ENCODE measurements at regions not wholly inside any gene's neighbourhood (a gene's known extent, or its start where the extent isn't known, plus 50 kb on each side); places are given as distances from the start of the nearest gene placed in this dataset.

GRCh38 chr1:87714278-87714677 is 385.6 kb downstream of the LMO4 start:
- no peaks in the 10 kb centered on the region for H3K27me3 ChIP-seq (ENCODE audit: insufficient read depth, low read length)
- no peaks in the 10 kb centered on the region for H3K79me2 ChIP-seq (ENCODE audit: insufficient read depth, low read length)
- no peaks in the 10 kb centered on the region for H3K9me3 ChIP-seq (ENCODE audit: low read depth, low read length)
- H4K20me1 ChIP-seq (ENCODE audit: insufficient read depth, low read length) = no peaks in the 10 kb centered on the region
- H3K4me3 ChIP-seq (ENCODE audit: insufficient read depth, low read length) = no peak overlapping the region
- H2AFZ ChIP-seq (ENCODE audit: low read length) = no peak overlapping the region
- H3K4me2 ChIP-seq (ENCODE audit: insufficient read depth, low read length) = no peak overlapping the region
- no peak overlapping the region for H3K27ac ChIP-seq (ENCODE audit: low read depth, low read length)
- no peak for DNase-seq (ENCODE audit: insufficient read length, low spot score, missing footprints)
- no peaks in the 10 kb centered on the region for H3K36me3 ChIP-seq (ENCODE audit: insufficient read depth, low read length)
- TF ChIP-seq CTCF (IDR thresholded peaks at IDR 0.05; ENCODE audit: extremely low read depth, low read depth, low read length) = no peak
- peaks cover 3% of the 10 kb centered on the region for H3K4me1 ChIP-seq (ENCODE audit: insufficient read depth, low read length)

GRCh38 chr1:87715052-87715451 is 386.4 kb downstream of the LMO4 start:
- H3K27me3 ChIP-seq (ENCODE audit: insufficient read depth, low read length) = no peaks in the 10 kb centered on the region
- peaks cover 3% of the 10 kb centered on the region for H3K4me1 ChIP-seq (ENCODE audit: insufficient read depth, low read length)
- no peaks in the 10 kb centered on the region for H3K36me3 ChIP-seq (ENCODE audit: insufficient read depth, low read length)
- no peak overlapping the region for H3K27ac ChIP-seq (ENCODE audit: low read depth, low read length)
- no peaks in the 10 kb centered on the region for H4K20me1 ChIP-seq (ENCODE audit: insufficient read depth, low read length)
- no peaks in the 10 kb centered on the region for H3K79me2 ChIP-seq (ENCODE audit: insufficient read depth, low read length)
- H3K9me3 ChIP-seq (ENCODE audit: low read depth, low read length) = no peaks in the 10 kb centered on the region
- H2AFZ ChIP-seq (ENCODE audit: low read length) = no peak overlapping the region
- no peak overlapping the region for H3K4me2 ChIP-seq (ENCODE audit: insufficient read depth, low read length)
- no peak overlapping the region for H3K4me3 ChIP-seq (ENCODE audit: insufficient read depth, low read length)
- TF ChIP-seq CTCF (IDR thresholded peaks at IDR 0.05; ENCODE audit: extremely low read depth, low read depth, low read length) = no peak
- DNase-seq (ENCODE audit: insufficient read length, low spot score, missing footprints) = no peak

GRCh38 chr1:87715471-87715870 is 386.8 kb downstream of the LMO4 start:
- Histone ChIP-seq H3K27ac (ENCODE audit: low read depth, low read length) (no peak overlapping the region), H3K79me2 (ENCODE audit: insufficient read depth, low read length) (no peaks in the 10 kb centered on the region)

GRCh38 chr1:87717157-87717670 is 388.5 kb downstream of the LMO4 start:
- H3K9me3 ChIP-seq (ENCODE audit: low read depth, low read length) = no peaks in the 10 kb centered on the region
- no peak for DNase-seq (ENCODE audit: insufficient read length, low spot score, missing footprints)
- no peaks in the 10 kb centered on the region for H3K79me2 ChIP-seq (ENCODE audit: insufficient read depth, low read length)
- H3K4me3 ChIP-seq (ENCODE audit: insufficient read depth, low read length) = no peak overlapping the region
- no peaks in the 10 kb centered on the region for H3K36me3 ChIP-seq (ENCODE audit: insufficient read depth, low read length)
- no peaks in the 10 kb centered on the region for H3K27me3 ChIP-seq (ENCODE audit: insufficient read depth, low read length)
- no peak overlapping the region for H3K4me2 ChIP-seq (ENCODE audit: insufficient read depth, low read length)
- H3K27ac ChIP-seq (ENCODE audit: low read depth, low read length) = no peak overlapping the region
- peaks cover 3% of the 10 kb centered on the region for H3K4me1 ChIP-seq (ENCODE audit: insufficient read depth, low read length)
- no peak overlapping the region for H2AFZ ChIP-seq (ENCODE audit: low read length)
- H4K20me1 ChIP-seq (ENCODE audit: insufficient read depth, low read length) = no peaks in the 10 kb centered on the region
- no peak for TF ChIP-seq CTCF (IDR thresholded peaks at IDR 0.05; ENCODE audit: extremely low read depth, low read depth, low read length)

More at GRCh38 chr1:87715471-87715870, 386.8 kb downstream of the LMO4 start:
- no peak overlapping the region for H3K4me3 ChIP-seq (ENCODE audit: insufficient read depth, low read length)
- no peaks in the 10 kb centered on the region for H4K20me1 ChIP-seq (ENCODE audit: insufficient read depth, low read length)
- no peak overlapping the region for H2AFZ ChIP-seq (ENCODE audit: low read length)
- DNase-seq (ENCODE audit: insufficient read length, low spot score, missing footprints) = no peak
- TF ChIP-seq CTCF (IDR thresholded peaks at IDR 0.05; ENCODE audit: extremely low read depth, low read depth, low read length) = no peak
- no peaks in the 10 kb centered on the region for H3K36me3 ChIP-seq (ENCODE audit: insufficient read depth, low read length)
- H3K4me2 ChIP-seq (ENCODE audit: insufficient read depth, low read length) = no peak overlapping the region
- H3K9me3 ChIP-seq (ENCODE audit: low read depth, low read length) = no peaks in the 10 kb centered on the region
- peaks cover 3% of the 10 kb centered on the region for H3K4me1 ChIP-seq (ENCODE audit: insufficient read depth, low read length)
- no peaks in the 10 kb centered on the region for H3K27me3 ChIP-seq (ENCODE audit: insufficient read depth, low read length)

All from osteoblast (primary cell).